ENCODE measurements at regions not wholly inside any gene's neighbourhood (a gene's known extent, or its start where the extent isn't known, plus 50 kb on each side); places are given as distances from the start of the nearest gene placed in this dataset.

- POLR2A ChIA-PET (ENCODE audit: unreplicated experiment), result no interaction called here
- H3K79me2 ChIP-seq (ENCODE audit: low read depth), result no peaks in the 10 kb centered on the region
- BruUV-seq (replicated peaks), result no TSS peak
- H3K9me3 ChIP-seq (ENCODE audit: insufficient read depth, low read depth), result no peaks in the 10 kb centered on the region
- H3K4me1 ChIP-seq (replicated peaks; ENCODE audit: insufficient read depth), result no peaks in the 10 kb centered on the region
- H3K36me3 ChIP-seq (ENCODE audit: low read depth), result no peaks in the 10 kb centered on the region
- TF ChIP-seq EZH2 (IDR thresholded peaks at IDR 0.05; ENCODE audit: low read depth) (no peak), CTCF (conservative IDR thresholded peaks at IDR 0.05) (no peak)
- H2AFZ ChIP-seq, result no peak overlapping the region
- H4K20me1 ChIP-seq (ENCODE audit: insufficient read depth), result no peaks in the 10 kb centered on the region
- no peaks in the 10 kb centered on the region for H3K27me3 ChIP-seq (ENCODE audit: insufficient read depth, low read depth)
- no peak overlapping the region for H3K27ac ChIP-seq
- intact Hi-C loops (cut with micrococcal nuclease; ENCODE audit: unreplicated experiment), result no loop called here
- no peak overlapping the region for H3K4me2 ChIP-seq
- H3F3A ChIP-seq (ENCODE audit: insufficient read depth, low read depth), result no peaks in the 10 kb centered on the region
- DNase-seq, result no peak
- H3K4me3 ChIP-seq, result no peak overlapping the region
- H3K9me2 ChIP-seq (ENCODE audit: insufficient read depth), result no peaks in the 10 kb centered on the region
- CTCF ChIA-PET, result no interaction called here
Measured at GRCh38 chr4:137194670-137195069, 337.6 kb downstream of the PCDH18 start.

- POLR2A ChIA-PET (ENCODE audit: unreplicated experiment), result no interaction called here
- no peak overlapping the region for H3K4me3 ChIP-seq
Measured at GRCh38 chr4:137193564-137193963, 338.7 kb downstream of the PCDH18 start.

GRCh38 chr4:137181293-137181899 is 350.9 kb downstream of the PCDH18 start:
- Histone ChIP-seq H3K4me1 (replicated peaks; ENCODE audit: insufficient read depth) (no peaks in the 10 kb centered on the region), H3K9me3 (ENCODE audit: insufficient read depth, low read depth) (no peaks in the 10 kb centered on the region), H3K4me3 (no peak overlapping the region), H3K79me2 (ENCODE audit: low read depth) (no peaks in the 10 kb centered on the region), H4K20me1 (ENCODE audit: insufficient read depth) (no peaks in the 10 kb centered on the region), H3K27me3 (ENCODE audit: insufficient read depth, low read depth) (no peaks in the 10 kb centered on the region), H3F3A (ENCODE audit: insufficient read depth, low read depth) (no peaks in the 10 kb centered on the region), H3K36me3 (ENCODE audit: low read depth) (no peaks in the 10 kb centered on the region), H3K27ac (no peak overlapping the region), H3K4me2 (no peak overlapping the region), H3K9me2 (ENCODE audit: insufficient read depth) (no peaks in the 10 kb centered on the region), H2AFZ (no peak overlapping the region)
- intact Hi-C loops (cut with micrococcal nuclease; ENCODE audit: unreplicated experiment), result no loop called here
- no peak for DNase-seq
- CTCF ChIA-PET, result no interaction called here
- POLR2A ChIA-PET (ENCODE audit: unreplicated experiment), result no interaction called here
- TF ChIP-seq CTCF (conservative IDR thresholded peaks at IDR 0.05), result no peak
- TF ChIP-seq EZH2 (IDR thresholded peaks at IDR 0.05; ENCODE audit: low read depth), result no peak
- no TSS peak for BruUV-seq (replicated peaks)

More at GRCh38 chr4:137193564-137193963, 338.7 kb downstream of the PCDH18 start:
- intact Hi-C loops (cut with micrococcal nuclease; ENCODE audit: unreplicated experiment), result no loop called here
- DNase-seq, result no peak
- H3K4me2 ChIP-seq, result no peak overlapping the region
- TF ChIP-seq CTCF (conservative IDR thresholded peaks at IDR 0.05) (no peak), EZH2 (IDR thresholded peaks at IDR 0.05; ENCODE audit: low read depth) (no peak)
- no peaks in the 10 kb centered on the region for H3F3A ChIP-seq (ENCODE audit: insufficient read depth, low read depth)
- no peak overlapping the region for H3K27ac ChIP-seq
- no peaks in the 10 kb centered on the region for H4K20me1 ChIP-seq (ENCODE audit: insufficient read depth)
- H3K27me3 ChIP-seq (ENCODE audit: insufficient read depth, low read depth), result no peaks in the 10 kb centered on the region
- H3K79me2 ChIP-seq (ENCODE audit: low read depth), result no peaks in the 10 kb centered on the region
- H2AFZ ChIP-seq, result no peak overlapping the region
- BruUV-seq (replicated peaks), result no TSS peak
- CTCF ChIA-PET, result no interaction called here
- no peaks in the 10 kb centered on the region for H3K9me3 ChIP-seq (ENCODE audit: insufficient read depth, low read depth)
- no peaks in the 10 kb centered on the region for H3K36me3 ChIP-seq (ENCODE audit: low read depth)
- H3K4me1 ChIP-seq (replicated peaks; ENCODE audit: insufficient read depth), result no peaks in the 10 kb centered on the region
- no peaks in the 10 kb centered on the region for H3K9me2 ChIP-seq (ENCODE audit: insufficient read depth)

All from PC-9 (cell line).